HEK293 (cell line): ENCODE measurements at regions not wholly inside any gene's neighbourhood (a gene's known extent, or its start where the extent isn't known, plus 50 kb on each side); places are given as distances from the start of the nearest gene placed in this dataset.

Source experiments
- GFI1B ChIP-seq: fragments of 450-650 bp; formaldehyde crosslinking; IDR thresholded peaks from 2 replicates; pipeline ENCODE4 v1.5.1; 2016; ENCODE audit warnings: missing biosample characterization, missing genetic modification characterization
- GLI2 ChIP-seq: fragments of 450-650 bp; formaldehyde crosslinking; IDR thresholded peaks from 2 replicates; pipeline ENCODE4; 2017; ENCODE audit warnings: missing biosample characterization, missing genetic modification characterization, low read depth, borderline replicate concordance
- KLF16 ChIP-seq: fragments of 450-650 bp; formaldehyde crosslinking; IDR thresholded peaks from 2 replicates; pipeline ENCODE4 v1.5.1; 2017; ENCODE audit warnings: missing biosample characterization, missing genetic modification characterization
- KLF7 ChIP-seq: fragments of 450-650 bp; formaldehyde crosslinking; IDR thresholded peaks from 2 replicates; pipeline ENCODE4 v1.5.1; 2016; ENCODE audit warnings: missing biosample characterization, missing genetic modification characterization, borderline replicate concordance
- PRDM6 ChIP-seq: fragments of 450-650 bp; formaldehyde crosslinking; IDR thresholded peaks from 2 replicates; pipeline ENCODE4 v1.5.1; 2017; ENCODE audit warnings: missing biosample characterization, missing genetic modification characterization
- REPIN1 ChIP-seq: fragments of 450-650 bp; formaldehyde crosslinking; IDR thresholded peaks from 2 replicates; pipeline ENCODE4 v1.5.1; 2017; ENCODE audit warnings: missing biosample characterization, missing genetic modification characterization, low read depth
- SP2 ChIP-seq: fragments of 450-650 bp; formaldehyde crosslinking; IDR thresholded peaks from 2 replicates; pipeline ENCODE4 v1.5.1; 2016; ENCODE audit warnings: missing biosample characterization, missing genetic modification characterization
- SP3 ChIP-seq: fragments of 450-650 bp; formaldehyde crosslinking; IDR thresholded peaks from 2 replicates; pipeline ENCODE4 v1.5.1; 2016; ENCODE audit warnings: missing biosample characterization, missing genetic modification characterization
- TCF7L2 ChIP-seq: IDR thresholded peaks from 2 replicates; pipeline ENCODE4 v1.6.1; 2011; ENCODE audit warnings: low read depth, mild to moderate bottlenecking, inconsistent platforms, low read length, moderate library complexity, borderline replicate concordance
- ZIC2 ChIP-seq: fragments of 450-650 bp; formaldehyde crosslinking; IDR thresholded peaks from 2 replicates; pipeline ENCODE4 v1.5.1; 2016; ENCODE audit warnings: missing biosample characterization, missing genetic modification characterization
- ZNF175 ChIP-seq: fragments of 450-650 bp; formaldehyde crosslinking; IDR thresholded peaks from 2 replicates; pipeline ENCODE4 v1.5.1; 2016; ENCODE audit warnings: missing biosample characterization, missing genetic modification characterization
- ZNF23 ChIP-seq: fragments of 450-650 bp; formaldehyde crosslinking; IDR thresholded peaks from 2 replicates; pipeline ENCODE4 v1.5.1; 2016; ENCODE audit warnings: missing biosample characterization, missing genetic modification characterization, borderline replicate concordance
- ZNF311 ChIP-seq: fragments of 450-650 bp; formaldehyde crosslinking; IDR thresholded peaks from 2 replicates; pipeline ENCODE4 v1.5.1; 2017; ENCODE audit warnings: missing biosample characterization, missing genetic modification characterization, borderline replicate concordance
- ZNF335 ChIP-seq: fragments of 450-650 bp; formaldehyde crosslinking; conservative IDR thresholded peaks from 2 replicates; pipeline ENCODE4 v1.5.1; 2016; ENCODE audit warnings: missing biosample characterization, missing genetic modification characterization
- ZNF366 ChIP-seq: fragments of 450-650 bp; formaldehyde crosslinking; conservative IDR thresholded peaks from 2 replicates; pipeline ENCODE4 v1.5.1; 2016; ENCODE audit warnings: missing biosample characterization, missing genetic modification characterization
- ZNF37A ChIP-seq: fragments of 450-650 bp; IDR thresholded peaks from 2 replicates; pipeline ENCODE4 v1.5.1; 2018; ENCODE audit warnings: missing biosample characterization, missing genetic modification characterization
- ZNF416 ChIP-seq: fragments of 450-650 bp; formaldehyde crosslinking; IDR thresholded peaks from 2 replicates; pipeline ENCODE4 v1.5.1; 2016; ENCODE audit warnings: missing biosample characterization, missing genetic modification characterization
- ZNF529 ChIP-seq: fragments of 450-650 bp; formaldehyde crosslinking; IDR thresholded peaks from 2 replicates; pipeline ENCODE4 v1.5.1; 2017; ENCODE audit warnings: missing genetic modification characterization, missing biosample characterization; ENCODE audit not compliant: insufficient replicate concordance
- ZNF544 ChIP-seq: fragments of 450-650 bp; formaldehyde crosslinking; IDR thresholded peaks from 2 replicates; pipeline ENCODE4 v1.5.0; 2017; ENCODE audit warnings: missing biosample characterization, missing genetic modification characterization
- ZNF571 ChIP-seq: fragments of 450-650 bp; formaldehyde crosslinking; IDR thresholded peaks from 2 replicates; pipeline ENCODE4 v1.5.0; 2017; ENCODE audit warnings: missing biosample characterization, missing genetic modification characterization
- ZNF600 ChIP-seq: fragments of 450-650 bp; formaldehyde crosslinking; IDR thresholded peaks from 2 replicates; pipeline ENCODE4 v1.5.1; 2016; ENCODE audit warnings: missing biosample characterization, missing genetic modification characterization
- ZNF654 ChIP-seq: fragments of 450-650 bp; formaldehyde crosslinking; IDR thresholded peaks from 2 replicates; pipeline ENCODE4 v1.5.1; 2016; ENCODE audit warnings: low read depth, missing biosample characterization, missing genetic modification characterization
- ZNF664 ChIP-seq: fragments of 450-650 bp; formaldehyde crosslinking; IDR thresholded peaks from 2 replicates; pipeline ENCODE4 v1.5.1; 2016; ENCODE audit warnings: missing biosample characterization, missing genetic modification characterization
- ZNF670 ChIP-seq: fragments of 450-650 bp; formaldehyde crosslinking; IDR thresholded peaks from 2 replicates; pipeline ENCODE4 v1.5.1; 2016; ENCODE audit warnings: missing biosample characterization, missing genetic modification characterization, low read depth
- ZNF677 ChIP-seq: fragments of 450-650 bp; IDR thresholded peaks from 2 replicates; pipeline ENCODE4 v1.5.0; 2018; ENCODE audit warnings: missing biosample characterization, mild to moderate bottlenecking, missing genetic modification characterization, moderate library complexity
- ZNF785 ChIP-seq: fragments of 450-650 bp; formaldehyde crosslinking; IDR thresholded peaks from 2 replicates; pipeline ENCODE4 v1.5.1; 2016; ENCODE audit warnings: missing biosample characterization, missing genetic modification characterization
- ZNF843 ChIP-seq: fragments of 450-650 bp; formaldehyde crosslinking; IDR thresholded peaks from 2 replicates; pipeline ENCODE4 v1.5.1; 2016; ENCODE audit warnings: missing biosample characterization, missing genetic modification characterization
- TF ChIP-seq, protein P1 (sequence below): fragments of 450-650 bp; formaldehyde crosslinking; IDR thresholded peaks from 2 replicates; pipeline ENCODE4 v1.5.0; 2017; ENCODE audit warnings: missing biosample characterization, missing genetic modification characterization, borderline replicate concordance
- TF ChIP-seq, protein P2 (sequence below): fragments of 450-650 bp; formaldehyde crosslinking; IDR thresholded peaks from 2 replicates; pipeline ENCODE4; 2016; ENCODE audit warnings: missing biosample characterization, missing genetic modification characterization
- TF ChIP-seq, protein P3 (sequence below): fragments of 450-650 bp; formaldehyde crosslinking; IDR thresholded peaks from 2 replicates; pipeline ENCODE4 v1.5.1; 2017; ENCODE audit warnings: missing biosample characterization, missing genetic modification characterization
- TF ChIP-seq, protein P4 (sequence below): fragments of 450-650 bp; IDR thresholded peaks from 2 replicates; pipeline ENCODE4 v1.5.1; 2018; ENCODE audit warnings: missing biosample characterization, missing genetic modification characterization
- TF ChIP-seq, protein P5 (sequence below): fragments of 450-650 bp; formaldehyde crosslinking; IDR thresholded peaks from 2 replicates; pipeline ENCODE4 v1.5.1; 2017; ENCODE audit warnings: missing biosample characterization, missing genetic modification characterization

GRCh38 chr4:30948653-30949052 is 228.5 kb downstream of the PCDH7 start (continued):
- TF ChIP-seq, protein P1, sequence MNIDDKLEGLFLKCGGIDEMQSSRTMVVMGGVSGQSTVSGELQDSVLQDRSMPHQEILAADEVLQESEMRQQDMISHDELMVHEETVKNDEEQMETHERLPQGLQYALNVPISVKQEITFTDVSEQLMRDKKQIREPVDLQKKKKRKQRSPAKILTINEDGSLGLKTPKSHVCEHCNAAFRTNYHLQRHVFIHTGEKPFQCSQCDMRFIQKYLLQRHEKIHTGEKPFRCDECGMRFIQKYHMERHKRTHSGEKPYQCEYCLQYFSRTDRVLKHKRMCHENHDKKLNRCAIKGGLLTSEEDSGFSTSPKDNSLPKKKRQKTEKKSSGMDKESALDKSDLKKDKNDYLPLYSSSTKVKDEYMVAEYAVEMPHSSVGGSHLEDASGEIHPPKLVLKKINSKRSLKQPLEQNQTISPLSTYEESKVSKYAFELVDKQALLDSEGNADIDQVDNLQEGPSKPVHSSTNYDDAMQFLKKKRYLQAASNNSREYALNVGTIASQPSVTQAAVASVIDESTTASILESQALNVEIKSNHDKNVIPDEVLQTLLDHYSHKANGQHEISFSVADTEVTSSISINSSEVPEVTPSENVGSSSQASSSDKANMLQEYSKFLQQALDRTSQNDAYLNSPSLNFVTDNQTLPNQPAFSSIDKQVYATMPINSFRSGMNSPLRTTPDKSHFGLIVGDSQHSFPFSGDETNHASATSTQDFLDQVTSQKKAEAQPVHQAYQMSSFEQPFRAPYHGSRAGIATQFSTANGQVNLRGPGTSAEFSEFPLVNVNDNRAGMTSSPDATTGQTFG, result no peak
- no peak for TF ChIP-seq ZNF175 (tag by site-specific recombination)
- TF ChIP-seq KLF16, result no peak
- no peak for TF ChIP-seq ZNF664
- peak; percentile 72 for TF ChIP-seq ZNF366
- no peak for TF ChIP-seq ZNF785 (tag by site-specific recombination)
- peak; percentile 96 for TF ChIP-seq TCF7L2
- no peak for TF ChIP-seq GFI1B
- no peak for TF ChIP-seq ZNF843 (tag by site-specific recombination)
- peak; percentile 16; the same call in 1 of the 2 replicates for TF ChIP-seq SP3 (tag by site-specific recombination)
- TF ChIP-seq ZNF670 (tag by site-specific recombination), result no peak
- TF ChIP-seq REPIN1 (tag by site-specific recombination), result no peak
- TF ChIP-seq ZNF600 (tag by site-specific recombination), result no peak
- TF ChIP-seq, protein P2, sequence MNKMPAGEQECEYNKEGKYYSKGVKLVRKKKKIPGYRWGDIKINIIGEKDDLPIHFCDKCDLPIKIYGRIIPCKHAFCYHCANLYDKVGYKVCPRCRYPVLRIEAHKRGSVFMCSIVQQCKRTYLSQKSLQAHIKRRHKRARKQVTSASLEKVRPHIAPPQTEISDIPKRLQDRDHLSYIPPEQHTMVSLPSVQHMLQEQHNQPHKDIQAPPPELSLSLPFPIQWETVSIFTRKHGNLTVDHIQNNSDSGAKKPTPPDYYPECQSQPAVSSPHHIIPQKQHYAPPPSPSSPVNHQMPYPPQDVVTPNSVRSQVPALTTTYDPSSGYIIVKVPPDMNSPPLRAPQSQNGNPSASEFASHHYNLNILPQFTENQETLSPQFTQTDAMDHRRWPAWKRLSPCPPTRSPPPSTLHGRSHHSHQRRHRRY (tag by site-specific recombination), result no peak
- TF ChIP-seq ZNF416 (tag by site-specific recombination), result no peak
- no peak for TF ChIP-seq KLF7 (tag by site-specific recombination)
- TF ChIP-seq SP2 (tag by site-specific recombination), result no peak
- no peak; the same call in 1 of the 2 replicates for TF ChIP-seq ZNF335 (tag by site-specific recombination)
- no peak for TF ChIP-seq ZNF311 (tag by site-specific recombination)
- no peak for TF ChIP-seq ZNF654 (tag by site-specific recombination)
- no peak for TF ChIP-seq ZNF544 (tag by site-specific recombination)
- TF ChIP-seq ZIC2 (tag by site-specific recombination), result no peak
- no peak for TF ChIP-seq ZNF37A
- TF ChIP-seq, protein P3, sequence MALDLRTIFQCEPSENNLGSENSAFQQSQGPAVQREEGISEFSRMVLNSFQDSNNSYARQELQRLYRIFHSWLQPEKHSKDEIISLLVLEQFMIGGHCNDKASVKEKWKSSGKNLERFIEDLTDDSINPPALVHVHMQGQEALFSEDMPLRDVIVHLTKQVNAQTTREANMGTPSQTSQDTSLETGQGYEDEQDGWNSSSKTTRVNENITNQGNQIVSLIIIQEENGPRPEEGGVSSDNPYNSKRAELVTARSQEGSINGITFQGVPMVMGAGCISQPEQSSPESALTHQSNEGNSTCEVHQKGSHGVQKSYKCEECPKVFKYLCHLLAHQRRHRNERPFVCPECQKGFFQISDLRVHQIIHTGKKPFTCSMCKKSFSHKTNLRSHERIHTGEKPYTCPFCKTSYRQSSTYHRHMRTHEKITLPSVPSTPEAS, result no peak
- no peak for TF ChIP-seq GLI2
- TF ChIP-seq ZNF23 (tag by site-specific recombination), result no peak
- TF ChIP-seq, protein P4, sequence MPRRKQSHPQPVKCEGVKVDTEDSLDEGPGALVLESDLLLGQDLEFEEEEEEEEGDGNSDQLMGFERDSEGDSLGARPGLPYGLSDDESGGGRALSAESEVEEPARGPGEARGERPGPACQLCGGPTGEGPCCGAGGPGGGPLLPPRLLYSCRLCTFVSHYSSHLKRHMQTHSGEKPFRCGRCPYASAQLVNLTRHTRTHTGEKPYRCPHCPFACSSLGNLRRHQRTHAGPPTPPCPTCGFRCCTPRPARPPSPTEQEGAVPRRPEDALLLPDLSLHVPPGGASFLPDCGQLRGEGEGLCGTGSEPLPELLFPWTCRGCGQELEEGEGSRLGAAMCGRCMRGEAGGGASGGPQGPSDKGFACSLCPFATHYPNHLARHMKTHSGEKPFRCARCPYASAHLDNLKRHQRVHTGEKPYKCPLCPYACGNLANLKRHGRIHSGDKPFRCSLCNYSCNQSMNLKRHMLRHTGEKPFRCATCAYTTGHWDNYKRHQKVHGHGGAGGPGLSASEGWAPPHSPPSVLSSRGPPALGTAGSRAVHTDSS (tag by site-specific recombination), result no peak
- TF ChIP-seq ZNF571 (tag by site-specific recombination), result no peak
- no peak for TF ChIP-seq ZNF677 (tag by site-specific recombination)
- TF ChIP-seq, protein P5, sequence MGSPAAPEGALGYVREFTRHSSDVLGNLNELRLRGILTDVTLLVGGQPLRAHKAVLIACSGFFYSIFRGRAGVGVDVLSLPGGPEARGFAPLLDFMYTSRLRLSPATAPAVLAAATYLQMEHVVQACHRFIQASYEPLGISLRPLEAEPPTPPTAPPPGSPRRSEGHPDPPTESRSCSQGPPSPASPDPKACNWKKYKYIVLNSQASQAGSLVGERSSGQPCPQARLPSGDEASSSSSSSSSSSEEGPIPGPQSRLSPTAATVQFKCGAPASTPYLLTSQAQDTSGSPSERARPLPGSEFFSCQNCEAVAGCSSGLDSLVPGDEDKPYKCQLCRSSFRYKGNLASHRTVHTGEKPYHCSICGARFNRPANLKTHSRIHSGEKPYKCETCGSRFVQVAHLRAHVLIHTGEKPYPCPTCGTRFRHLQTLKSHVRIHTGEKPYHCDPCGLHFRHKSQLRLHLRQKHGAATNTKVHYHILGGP (tag by site-specific recombination), result peak; percentile 14; the same call in 1 of the 2 replicates
- TF ChIP-seq PRDM6 (tag by site-specific recombination), result peak; percentile 88
- no peak for TF ChIP-seq ZNF529
